Superior temporal gyrus (tissue), 1 donor: ENCODE measurements at regions not wholly inside any gene's neighbourhood (a gene's known extent, or its start where the extent isn't known, plus 50 kb on each side); places are given as distances from the start of the nearest gene placed in this dataset.

Experiments
- DNase-seq: peaks from one replicate; pipeline ENCODE4 v3.0.0-alpha.2; 2016; ENCODE audit errors: extremely low spot score

- no peak for DNase-seq
These were observed 224.8 kb downstream of the SOCS6 start for GRCh38 chr18:70513502-70514171.

GRCh38 chr18:70507970-70508369 is 219.1 kb downstream of the SOCS6 start:
- DNase-seq: no peak

GRCh38 chr18:70506511-70506910 is 217.7 kb downstream of the SOCS6 start:
- no peak for DNase-seq

GRCh38 chr18:70503060-70503459 is 214.2 kb downstream of the SOCS6 start:
- no peak for DNase-seq

- no peak for DNase-seq
These were observed 212.5 kb downstream of the SOCS6 start for GRCh38 chr18:70501358-70501757.

GRCh38 chr18:70500748-70501147 is 211.9 kb downstream of the SOCS6 start:
- no peak for DNase-seq

GRCh38 chr18:70499218-70499691 is 210.4 kb downstream of the SOCS6 start:
- no peak for DNase-seq

GRCh38 chr18:70496353-70497294 is 207.8 kb downstream of the SOCS6 start:
- DNase-seq: no peak

GRCh38 chr18:70494524-70494923 is 205.7 kb downstream of the SOCS6 start:
- no peak for DNase-seq

GRCh38 chr18:70493461-70493860 is 204.6 kb downstream of the SOCS6 start:
- no peak for DNase-seq

GRCh38 chr18:70491734-70492348 is 203.0 kb downstream of the SOCS6 start:
- peak; percentile 93 for DNase-seq

GRCh38 chr18:70489986-70490933 is 201.4 kb downstream of the SOCS6 start:
- DNase-seq: peak; percentile 89

GRCh38 chr18:70489571-70489970 is 200.7 kb downstream of the SOCS6 start:
- no peak for DNase-seq

- DNase-seq: peak; percentile 76
These were observed 181.1 kb downstream of the SOCS6 start for GRCh38 chr18:70469916-70470315.

GRCh38 chr18:70468861-70469547 is 180.2 kb downstream of the SOCS6 start:
- DNase-seq: peak; percentile 91

GRCh38 chr18:70464343-70465114 is 175.7 kb downstream of the SOCS6 start:
- DNase-seq: peak; percentile 92

- DNase-seq: no peak
These were observed 174.2 kb downstream of the SOCS6 start for GRCh38 chr18:70463085-70463484.

GRCh38 chr18:70462078-70462439 is 173.2 kb downstream of the SOCS6 start:
- no peak for DNase-seq

GRCh38 chr18:70461323-70462077 is 172.7 kb downstream of the SOCS6 start:
- no peak for DNase-seq
